SK-N-SH (cell line): ENCODE measurements at regions not wholly inside any gene's neighbourhood (a gene's known extent, or its start where the extent isn't known, plus 50 kb on each side); places are given as distances from the start of the nearest gene placed in this dataset.

Experiments used
- CTCF ChIA-PET: fragments of 300-600, 350-600 bp; formaldehyde crosslinking; extraction: SDS; loops from one replicate; lab custom pipeline; 2021; lab: Yijun Ruan, JAX
- POLR2A ChIA-PET: fragments of 350-600 bp; sonication (Branson Sonifier 250); formaldehyde crosslinking; extraction: SDS; loops from one replicate; lab custom pipeline; 2020; ENCODE audit warnings: antibody characterized with exemption, inconsistent platforms; lab: Yijun Ruan, JAX
- DNase-seq: peaks from one replicate; pipeline ENCODE4 v3.0.0; 2012
- H2AFZ ChIP-seq: fragments of 200-600 bp; sonication (generic); 2 replicates; pipeline ENCODE4 v1.8.1; 2016; ENCODE audit warnings: antibody characterized with exemption, mild to moderate bottlenecking, low read depth
- H3F3A ChIP-seq: fragments of 200-600 bp; sonication (generic); replicated peaks from 2 replicates; pipeline ENCODE3; 2016; ENCODE audit warnings: antibody characterized with exemption, mild to moderate bottlenecking; ENCODE audit not compliant: insufficient read depth
- H3K27ac ChIP-seq, 2 experiments: fragments of 200-500 bp in 1 of 2; fragments of 200-600 bp in 1 of 2; sonication (Bioruptor generic) in 1 of 2; sonication (generic), shearing (Covaris generic) in 1 of 2; 2 replicates each; pipeline versions ENCODE4 v1.5.1 to v1.6.1; 2014 to 2016; ENCODE audit warnings: low read depth in 2 of 2, inconsistent platforms in 1 of 2, low read length in 1 of 2, mild to moderate bottlenecking in 1 of 2, mixed read lengths in 1 of 2
- H3K27me3 ChIP-seq: fragments of 200-600 bp; sonication (generic), shearing (Covaris generic); 2 replicates; pipeline ENCODE4 v1.6.1; 2016; ENCODE audit warnings: mixed run types; ENCODE audit not compliant: insufficient read depth
- H3K36me3 ChIP-seq, 2 experiments: fragments of 200-500 bp in 1 of 2; fragments of 200-600 bp in 1 of 2; sonication (Bioruptor generic) in 1 of 2; sonication (generic) in 1 of 2; replicated peaks in 1 of 2; 2 replicates each; pipeline versions ENCODE3 to v1.5.1; 2014 to 2016; ENCODE audit warnings: low read length in 1 of 2, mild to moderate bottlenecking in 1 of 2; ENCODE audit not compliant: insufficient read depth in 2 of 2, control insufficient read depth in 1 of 2
- H3K4me1 ChIP-seq, 2 experiments: fragments of 200-500 bp in 1 of 2; fragments of 200-600 bp in 1 of 2; sonication (Bioruptor generic) in 1 of 2; sonication (generic), shearing (Covaris generic) in 1 of 2; 2 replicates each; pipeline versions ENCODE4 v1.5.1 to v1.6.1; 2014 to 2016; ENCODE audit warnings: low read depth in 1 of 2, low read length in 1 of 2, mixed run types in 1 of 2; ENCODE audit not compliant: insufficient read depth in 2 of 2, control insufficient read depth in 1 of 2
- H3K4me2 ChIP-seq: fragments of 200-600 bp; sonication (generic), shearing (Covaris generic); 2 replicates; pipeline ENCODE4 v1.6.1; 2017; ENCODE audit warnings: mixed run types
- H3K4me3 ChIP-seq, 2 experiments: fragments of 200-500 bp in 1 of 2; fragments of 200-600 bp in 1 of 2; sonication (Bioruptor generic) in 1 of 2; sonication (generic), shearing (Covaris generic) in 1 of 2; 2 replicates each; pipeline versions ENCODE4 v1.5.1 to v1.8.1; 2014 to 2016; ENCODE audit warnings: low read depth in 2 of 2, inconsistent platforms in 1 of 2, low read length in 1 of 2, mild to moderate bottlenecking in 1 of 2, mixed read lengths in 1 of 2, moderate library complexity in 1 of 2
- H3K79me2 ChIP-seq: fragments of 200-600 bp; sonication (generic); 2 replicates; pipeline ENCODE4 v1.8.1; 2017; ENCODE audit warnings: mild to moderate bottlenecking; ENCODE audit not compliant: insufficient read depth
- H3K9ac ChIP-seq: fragments of 200-600 bp; sonication (generic); 2 replicates; pipeline ENCODE4 v1.6.1; 2017; ENCODE audit warnings: mixed run types
- H3K9me2 ChIP-seq: fragments of 200-600 bp; sonication (generic); 2 replicates; pipeline ENCODE4 v1.6.1; 2017; ENCODE audit warnings: mixed run types
- H3K9me3 ChIP-seq: fragments of 200-600 bp; sonication (generic); 2 replicates; pipeline ENCODE4 v1.6.1; 2017; ENCODE audit warnings: mixed run types, mild to moderate bottlenecking, moderate library complexity
- H4K20me1 ChIP-seq: fragments of 200-600 bp; sonication (generic); 2 replicates; pipeline ENCODE4 v1.6.1; 2017; ENCODE audit warnings: mild to moderate bottlenecking, mixed run types; ENCODE audit not compliant: insufficient read depth
- ELF1 ChIP-seq: IDR thresholded peaks from 2 replicates; pipeline ENCODE4 v1.4.0; 2012
- EZH2phosphoT487 ChIP-seq: fragments of 200-600 bp; sonication (generic); IDR thresholded peaks from 2 replicates; pipeline ENCODE4 v1.6.1; 2017; ENCODE audit warnings: low read depth, mixed run types, mild to moderate bottlenecking, antibody characterized with exemption, moderate library complexity, borderline replicate concordance
- FOSL2 ChIP-seq: IDR thresholded peaks from 2 replicates; pipeline ENCODE4 v1.4.0; 2012; ENCODE audit warnings: low read depth, mild to moderate bottlenecking, moderate library complexity, borderline replicate concordance
- FOXJ3 ChIP-seq: sonication (generic); formaldehyde crosslinking; IDR thresholded peaks from 2 replicates; pipeline ENCODE4 v1.5.1; 2020; ENCODE audit warnings: mild to moderate bottlenecking, missing genetic modification reagents
- IRF3 ChIP-seq: fragments of 150-350 bp; IDR thresholded peaks from 2 replicates; pipeline ENCODE4 v1.6.1; 2016; ENCODE audit warnings: mild to moderate bottlenecking, low read depth, low read length
- MAX ChIP-seq: IDR thresholded peaks from 2 replicates; pipeline ENCODE4 v1.4.0; 2012; ENCODE audit warnings: low read depth
- MEF2A ChIP-seq: IDR thresholded peaks from 2 replicates; pipeline ENCODE4 v1.4.0; 2012; ENCODE audit warnings: low read depth, borderline replicate concordance
- NRF1 ChIP-seq: IDR thresholded peaks from 2 replicates; pipeline ENCODE4 v1.6.1; 2012; ENCODE audit warnings: low read depth, mild to moderate bottlenecking, low read length
- PBX3 ChIP-seq: IDR thresholded peaks from 2 replicates; pipeline ENCODE4; 2012
- POLR2AphosphoS5 ChIP-seq: IDR thresholded peaks from 2 replicates; pipeline ENCODE4 v1.6.1; 2012; ENCODE audit warnings: low read depth, low read length
- RAD21 ChIP-seq: IDR thresholded peaks from 2 replicates; pipeline ENCODE4 v1.6.1; 2012; ENCODE audit warnings: mild to moderate bottlenecking, low read length
- REST ChIP-seq: IDR thresholded peaks from 2 replicates; pipeline ENCODE4 v1.6.1; 2012; ENCODE audit warnings: mild to moderate bottlenecking, low read depth, low read length, moderate library complexity
- RXRA ChIP-seq: IDR thresholded peaks from 2 replicates; pipeline ENCODE4 v1.4.0; 2012; ENCODE audit warnings: low read depth, mild to moderate bottlenecking, borderline replicate concordance
- YY1 ChIP-seq: IDR thresholded peaks from 2 replicates; pipeline ENCODE4 v1.4.0; 2012; ENCODE audit warnings: low read depth, mild to moderate bottlenecking
- whole genome bisulfite sequencing: methylation state at CpG from one replicate; pipeline ENCODE4 v1.1.6; 2017; ENCODE audit warnings: low lambda C conversion rate; 5-methylcytosine and 5-hydroxymethylcytosine counted together
- TF ChIP-seq, protein P1 (sequence below): IDR thresholded peaks from 2 replicates; pipeline ENCODE4 v1.4.0; 2012; ENCODE audit warnings: low read depth, borderline replicate concordance
- TF ChIP-seq, protein P2 (sequence below): IDR thresholded peaks from 2 replicates; pipeline ENCODE4 v1.4.0; 2012; ENCODE audit warnings: low read depth, borderline replicate concordance

- Histone ChIP-seq H3K4me1 (no peaks in the 10 kb centered on the region), H3K9me3 (no peaks in the 10 kb centered on the region), H3K9ac (no peak overlapping the region), H3K27me3 (no peaks in the 10 kb centered on the region), H4K20me1 (no peaks in the 10 kb centered on the region), H2AFZ (no peak overlapping the region), H3K4me3 (no peak overlapping the region), H3K4me2 (no peak overlapping the region), H3K36me3 (no peaks in the 10 kb centered on the region), H3K79me2 (no peaks in the 10 kb centered on the region), H3F3A (no peaks in the 10 kb centered on the region), H3K9me2 (no peaks in the 10 kb centered on the region), H3K27ac (no peak overlapping the region)
- DNase-seq, result no peak
- ChIA-PET CTCF (no interaction called here), POLR2A (no interaction called here)
- WGBS, result 68% methylated on average over 4 of the region's 4 CpGs
- TF ChIP-seq, protein P1, sequence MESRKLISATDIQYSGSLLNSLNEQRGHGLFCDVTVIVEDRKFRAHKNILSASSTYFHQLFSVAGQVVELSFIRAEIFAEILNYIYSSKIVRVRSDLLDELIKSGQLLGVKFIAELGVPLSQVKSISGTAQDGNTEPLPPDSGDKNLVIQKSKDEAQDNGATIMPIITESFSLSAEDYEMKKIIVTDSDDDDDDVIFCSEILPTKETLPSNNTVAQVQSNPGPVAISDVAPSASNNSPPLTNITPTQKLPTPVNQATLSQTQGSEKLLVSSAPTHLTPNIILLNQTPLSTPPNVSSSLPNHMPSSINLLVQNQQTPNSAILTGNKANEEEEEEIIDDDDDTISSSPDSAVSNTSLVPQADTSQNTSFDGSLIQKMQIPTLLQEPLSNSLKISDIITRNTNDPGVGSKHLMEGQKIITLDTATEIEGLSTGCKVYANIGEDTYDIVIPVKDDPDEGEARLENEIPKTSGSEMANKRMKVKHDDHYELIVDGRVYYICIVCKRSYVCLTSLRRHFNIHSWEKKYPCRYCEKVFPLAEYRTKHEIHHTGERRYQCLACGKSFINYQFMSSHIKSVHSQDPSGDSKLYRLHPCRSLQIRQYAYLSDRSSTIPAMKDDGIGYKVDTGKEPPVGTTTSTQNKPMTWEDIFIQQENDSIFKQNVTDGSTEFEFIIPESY, result no peak
- TF ChIP-seq, protein P2, sequence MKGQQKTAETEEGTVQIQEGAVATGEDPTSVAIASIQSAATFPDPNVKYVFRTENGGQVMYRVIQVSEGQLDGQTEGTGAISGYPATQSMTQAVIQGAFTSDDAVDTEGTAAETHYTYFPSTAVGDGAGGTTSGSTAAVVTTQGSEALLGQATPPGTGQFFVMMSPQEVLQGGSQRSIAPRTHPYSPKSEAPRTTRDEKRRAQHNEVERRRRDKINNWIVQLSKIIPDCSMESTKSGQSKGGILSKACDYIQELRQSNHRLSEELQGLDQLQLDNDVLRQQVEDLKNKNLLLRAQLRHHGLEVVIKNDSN, result no peak
- TF ChIP-seq FOXJ3 (CRISPR knock-in tag) (no peak), MEF2A (no peak), ELF1 (no peak), FOSL2 (no peak), POLR2AphosphoS5 (no peak), RXRA (no peak)
These were observed 330.7 kb upstream of the CHAC2 start for GRCh38 chr2:53436882-53437281.

DNA sequence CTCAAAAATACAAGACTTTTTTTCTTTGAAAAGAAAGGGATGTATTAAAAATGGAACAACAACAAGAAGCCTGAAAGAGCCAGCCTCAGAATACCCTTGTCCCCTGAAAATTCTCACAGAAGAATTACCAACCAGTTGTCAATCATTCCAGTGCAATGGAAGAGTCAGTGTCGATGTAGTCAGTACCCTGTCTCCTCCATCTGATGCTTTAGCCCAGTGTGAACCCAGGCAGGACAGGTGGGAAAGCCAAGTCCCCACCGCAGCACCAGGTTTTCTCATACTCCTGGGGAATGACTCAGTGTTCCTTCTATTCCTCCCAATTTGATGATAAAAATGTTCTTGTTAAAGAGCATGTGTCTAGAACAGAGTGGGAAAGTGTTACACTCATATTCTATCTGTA, 332.0 kb upstream of the CHAC2 start:
- Histone ChIP-seq H3K36me3 (no peaks in the 10 kb centered on the region), H3K79me2 (no peaks in the 10 kb centered on the region), H3K9me3 (no peaks in the 10 kb centered on the region), H3K4me1 (no peaks in the 10 kb centered on the region), H2AFZ (no peak overlapping the region), H3K27me3 (no peaks in the 10 kb centered on the region), H3K27ac (no peak overlapping the region), H3K4me3 (no peak overlapping the region), H3F3A (no peaks in the 10 kb centered on the region), H4K20me1 (no peaks in the 10 kb centered on the region), H3K9ac (no peak overlapping the region), H3K9me2 (no peaks in the 10 kb centered on the region), H3K4me2 (no peak overlapping the region)
- 4% methylated on average over 2 of the region's 2 CpGs for WGBS
- POLR2A ChIA-PET, result no interaction called here
- TF ChIP-seq POLR2AphosphoS5 (no peak), RAD21 (no peak), YY1 (no peak), REST (no peak), NRF1 (no peak), MAX (no peak), IRF3 (no peak), PBX3 (no peak), EZH2phosphoT487 (no peak)
- CTCF ChIA-PET, result no interaction called here
- no peak for DNase-seq
